BLaER1 (cell line): ENCODE measurements at regions not wholly inside any gene's neighbourhood (a gene's known extent, or its start where the extent isn't known, plus 50 kb on each side); places are given as distances from the start of the nearest gene placed in this dataset.

Source experiments
- H3K27ac ChIP-seq: shearing (Covaris generic); formaldehyde crosslinking; 2 replicates; pipeline ENCODE4 v1.8.1; 2022
- H3K27me3 ChIP-seq: shearing (Covaris generic); formaldehyde crosslinking; 2 replicates; pipeline ENCODE4 v1.8.1; 2022
- H3K36me3 ChIP-seq: shearing (Covaris generic); formaldehyde crosslinking; 2 replicates; pipeline ENCODE4 v1.8.1; 2022
- H3K4me1 ChIP-seq: shearing (Covaris generic); formaldehyde crosslinking; 2 replicates; pipeline ENCODE4 v1.8.1; 2022
- H3K4me2 ChIP-seq: shearing (Covaris generic); formaldehyde crosslinking; 2 replicates; pipeline ENCODE4 v1.8.1; 2022
- H3K4me3 ChIP-seq: shearing (Covaris generic); formaldehyde crosslinking; 2 replicates; pipeline ENCODE4 v1.8.1; 2022
- H3K9ac ChIP-seq: shearing (Covaris generic); formaldehyde crosslinking; 2 replicates; pipeline ENCODE4 v1.8.1; 2022
- H3K9me3 ChIP-seq: shearing (Covaris generic); formaldehyde crosslinking; 2 replicates; pipeline ENCODE4 v1.8.1; 2022
- H4K20me1 ChIP-seq: shearing (Covaris generic); formaldehyde crosslinking; 2 replicates; pipeline ENCODE4 v1.8.1; 2022
- Cebpa-rat ChIP-seq: shearing (Covaris generic); IDR thresholded peaks from 2 replicates; pipeline ENCODE4 v1.8.1; 2022

DNA sequence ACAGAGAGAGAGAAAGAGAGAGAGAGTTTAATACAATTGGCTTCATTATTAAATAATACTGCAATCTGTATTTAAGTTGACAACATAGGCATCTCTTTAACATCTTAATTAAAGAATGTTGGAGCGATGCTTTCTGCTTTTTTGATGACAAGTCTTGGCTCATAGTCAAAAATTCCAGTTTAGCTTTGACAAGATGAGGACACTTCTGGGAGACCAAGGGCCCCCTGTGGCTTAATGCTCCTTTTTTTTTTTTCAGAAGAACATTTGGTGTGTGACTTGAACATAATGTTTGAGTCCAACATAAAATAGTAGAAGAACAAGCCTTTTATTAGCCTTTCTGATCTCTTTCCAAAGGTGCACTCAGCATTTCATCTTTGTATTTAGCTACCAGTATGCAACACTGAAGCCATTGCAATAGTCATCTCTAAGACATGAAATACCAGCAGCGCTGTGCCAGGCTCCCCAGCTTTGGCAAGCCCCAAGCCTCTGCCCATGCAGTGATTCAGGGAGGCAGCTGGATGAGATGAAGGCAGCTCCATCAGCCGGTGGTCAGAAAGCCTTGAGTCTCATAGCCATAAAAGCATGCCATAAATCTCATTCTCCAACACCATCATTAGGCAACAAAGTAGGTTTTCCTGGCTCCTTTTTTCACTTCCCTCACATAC is 349.4 kb upstream of the SEMA6D start:
- no peak for TF ChIP-seq Cebpa-rat
- no peak overlapping the region for H3K27ac ChIP-seq

DNA sequence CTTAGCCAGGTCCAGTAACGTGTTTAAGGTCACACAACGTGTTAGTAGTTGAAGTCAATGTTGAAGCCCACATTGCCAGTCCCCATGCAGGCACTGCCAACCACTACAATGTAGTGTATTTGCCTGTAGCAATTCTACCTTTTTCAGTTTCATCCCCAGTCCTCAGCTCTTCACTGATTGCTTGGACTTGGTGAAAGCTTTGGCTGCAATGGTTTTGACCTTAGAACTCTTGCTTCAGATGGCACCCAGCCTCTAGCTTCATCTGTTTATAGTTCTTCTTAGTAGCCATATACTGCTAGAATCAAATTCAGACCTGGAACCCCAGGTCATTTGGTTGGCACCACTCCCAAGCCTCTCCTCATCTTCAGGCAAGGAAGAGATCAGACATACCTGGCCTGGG is 345.4 kb upstream of the SEMA6D start:
- H3K9ac ChIP-seq, result no peak overlapping the region
- no peaks in the 10 kb centered on the region for H3K4me1 ChIP-seq
- no peaks in the 10 kb centered on the region for H3K36me3 ChIP-seq
- TF ChIP-seq Cebpa-rat, result no peak
- no peaks in the 10 kb centered on the region for H3K27me3 ChIP-seq
- H3K4me2 ChIP-seq, result no peak overlapping the region
- H3K27ac ChIP-seq, result no peak overlapping the region
- H4K20me1 ChIP-seq, result no peaks in the 10 kb centered on the region
- H3K4me3 ChIP-seq, result no peak overlapping the region
- no peaks in the 10 kb centered on the region for H3K9me3 ChIP-seq

More for the DNA sequence above, 349.4 kb upstream of the SEMA6D start:
- no peak overlapping the region for H3K9ac ChIP-seq
- H3K4me3 ChIP-seq, result no peak overlapping the region
- H3K4me2 ChIP-seq, result no peak overlapping the region
- no peaks in the 10 kb centered on the region for H3K27me3 ChIP-seq
- no peaks in the 10 kb centered on the region for H3K36me3 ChIP-seq
- peaks cover 24% of the 10 kb centered on the region for H3K4me1 ChIP-seq
- no peaks in the 10 kb centered on the region; the same call in 1 of the 2 replicates for H3K9me3 ChIP-seq
- no peaks in the 10 kb centered on the region for H4K20me1 ChIP-seq

DNA sequence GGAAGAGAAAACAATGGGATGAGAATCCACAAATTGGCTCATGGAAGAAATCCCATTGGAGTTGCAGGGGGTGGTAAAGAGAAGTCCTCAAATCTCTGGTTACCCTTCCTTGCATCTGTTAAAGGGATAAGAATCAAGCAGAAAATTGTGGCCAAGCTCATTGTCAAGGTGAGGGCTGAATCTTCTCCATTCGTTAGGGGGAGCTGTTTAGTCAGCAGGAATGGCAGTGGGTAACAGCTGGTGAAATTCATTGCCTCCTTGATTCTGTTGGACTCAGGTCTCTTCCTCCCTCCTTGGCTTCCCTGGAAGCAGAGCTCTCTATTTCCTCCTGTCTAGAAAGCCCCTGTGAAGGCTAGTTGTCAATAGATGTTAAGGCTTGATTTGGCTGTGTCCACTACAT is 343.1 kb upstream of the SEMA6D start:
- Histone ChIP-seq H3K27me3 (no peaks in the 10 kb centered on the region), H4K20me1 (no peaks in the 10 kb centered on the region), H3K36me3 (no peaks in the 10 kb centered on the region), H3K9ac (no peak overlapping the region), H3K4me2 (no peak overlapping the region), H3K4me3 (no peak overlapping the region), H3K27ac (no peak overlapping the region), H3K4me1 (peaks cover 10% of the 10 kb centered on the region), H3K9me3 (no peaks in the 10 kb centered on the region)
- no peak for TF ChIP-seq Cebpa-rat

DNA sequence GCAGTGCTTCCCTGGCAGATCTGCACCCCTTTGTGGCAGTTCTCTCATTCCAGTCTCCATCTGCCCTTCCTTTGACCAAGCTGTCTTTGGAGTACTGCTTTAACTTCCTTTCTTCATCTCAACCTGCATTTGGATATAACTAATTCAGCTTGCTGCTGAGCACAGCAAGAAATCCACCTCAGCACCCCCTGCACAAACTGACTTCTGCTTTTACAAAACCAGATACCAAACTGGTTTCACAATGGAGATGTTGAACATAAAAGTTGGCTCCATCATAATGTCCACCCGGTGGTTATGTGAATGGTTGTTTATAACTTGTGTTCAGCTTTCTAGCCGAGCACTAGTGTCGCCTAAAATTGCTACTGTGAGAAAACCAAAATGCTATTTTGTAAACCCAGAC is 341.1 kb upstream of the SEMA6D start:
- H3K4me3 ChIP-seq, result no peak overlapping the region
- no peaks in the 10 kb centered on the region for H3K9me3 ChIP-seq
- H3K9ac ChIP-seq, result no peak overlapping the region
- H3K36me3 ChIP-seq, result no peaks in the 10 kb centered on the region
- H3K4me2 ChIP-seq, result no peak overlapping the region
- H4K20me1 ChIP-seq, result no peaks in the 10 kb centered on the region
- no peak for TF ChIP-seq Cebpa-rat
- H3K4me1 ChIP-seq, result peaks cover 10% of the 10 kb centered on the region
- H3K27ac ChIP-seq, result no peak overlapping the region
- H3K27me3 ChIP-seq, result no peaks in the 10 kb centered on the region

DNA sequence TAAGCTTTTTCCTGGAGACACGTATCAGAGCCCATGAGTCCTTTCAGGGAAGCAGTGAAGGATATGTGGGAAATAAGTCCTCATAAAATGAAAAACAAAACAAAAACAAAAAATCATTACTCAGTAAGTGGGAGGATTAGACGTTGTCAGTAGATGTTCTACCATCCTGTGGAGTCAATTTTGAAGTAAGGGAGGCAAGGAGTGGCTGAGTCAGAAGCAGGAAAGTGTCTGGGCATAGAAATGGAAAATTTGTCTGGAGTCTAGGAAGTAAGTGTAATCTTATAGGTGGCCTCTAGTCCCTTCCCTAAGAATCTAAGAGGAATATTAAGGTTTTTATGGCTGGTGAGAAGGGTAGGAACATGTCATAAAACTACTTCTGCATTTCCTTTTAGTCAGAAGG is 339.8 kb upstream of the SEMA6D start:
- no peak overlapping the region for H3K4me2 ChIP-seq
- no peak overlapping the region for H3K9ac ChIP-seq
- no peak overlapping the region for H3K4me3 ChIP-seq
- H3K27ac ChIP-seq, result no peak overlapping the region
- H3K4me1 ChIP-seq, result peaks cover 10% of the 10 kb centered on the region
- H4K20me1 ChIP-seq, result no peaks in the 10 kb centered on the region
- no peaks in the 10 kb centered on the region for H3K27me3 ChIP-seq
- no peaks in the 10 kb centered on the region for H3K36me3 ChIP-seq
- TF ChIP-seq Cebpa-rat, result no peak
- H3K9me3 ChIP-seq, result no peaks in the 10 kb centered on the region

DNA sequence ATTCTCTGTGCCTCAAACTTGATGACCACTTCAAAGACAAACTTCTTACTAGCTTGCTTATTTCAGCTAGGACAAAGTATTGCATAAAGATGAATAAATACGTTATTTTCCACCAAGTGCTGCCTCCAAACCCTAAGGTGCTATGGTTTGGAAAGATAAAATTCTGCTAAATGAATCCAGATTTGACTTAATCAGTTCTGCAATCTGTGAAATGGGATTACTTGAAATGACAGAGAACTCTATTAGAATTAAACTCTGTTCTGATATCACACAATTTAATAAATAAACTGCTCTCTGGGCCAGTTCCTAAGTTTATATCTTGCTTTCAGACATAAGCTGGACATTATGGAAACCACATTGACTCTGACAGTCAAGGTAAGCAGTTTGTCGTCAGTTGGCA is 338.8 kb upstream of the SEMA6D start:
- Histone ChIP-seq H3K27me3 (no peaks in the 10 kb centered on the region), H3K4me1 (peaks cover 10% of the 10 kb centered on the region), H3K9ac (no peak overlapping the region), H3K9me3 (no peaks in the 10 kb centered on the region), H3K36me3 (no peaks in the 10 kb centered on the region), H3K4me3 (no peak overlapping the region), H3K27ac (no peak overlapping the region), H4K20me1 (no peaks in the 10 kb centered on the region), H3K4me2 (peak overlapping the region; percentile 13; the same call in 1 of the 2 replicates)
- no peak for TF ChIP-seq Cebpa-rat

DNA sequence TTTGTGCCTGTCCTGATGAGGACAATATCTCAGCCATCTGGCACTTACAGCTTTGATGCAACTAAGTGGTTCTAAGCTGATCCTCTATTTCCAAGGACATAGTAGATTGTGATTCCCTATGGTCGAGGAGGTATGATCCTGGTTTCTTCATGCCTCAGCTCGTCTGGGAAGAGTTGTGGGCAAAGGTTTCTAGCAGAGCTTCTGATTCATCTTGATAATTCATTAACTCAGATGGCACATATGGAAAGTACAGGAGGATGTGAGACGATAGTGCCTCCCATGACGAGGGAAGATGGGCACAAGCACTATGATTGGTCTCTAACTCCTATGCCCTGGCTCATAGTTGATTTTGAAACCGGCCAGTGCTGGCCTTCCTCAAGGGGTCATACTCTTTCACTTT is 334.2 kb upstream of the SEMA6D start:
- H3K4me2 ChIP-seq, result no peak overlapping the region
- TF ChIP-seq Cebpa-rat, result no peak

DNA sequence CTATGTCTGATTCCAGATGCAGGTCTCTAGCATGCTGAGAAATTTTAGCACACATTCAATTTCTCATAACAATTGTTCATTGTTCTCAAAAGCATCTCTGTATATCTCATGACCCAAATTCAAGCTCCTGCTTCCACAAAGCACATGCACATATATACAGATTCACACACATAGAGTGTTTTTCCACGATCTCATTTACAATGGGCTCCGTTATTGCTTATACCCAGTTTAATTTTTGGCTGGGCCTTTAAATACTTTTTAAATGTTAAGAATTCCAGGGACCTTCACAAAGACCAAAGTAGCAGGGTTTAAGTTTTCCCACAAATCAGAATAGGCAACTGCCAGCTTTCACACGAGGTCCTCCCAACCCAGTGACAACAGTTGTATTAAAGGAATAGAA is 333.5 kb upstream of the SEMA6D start:
- Histone ChIP-seq H3K4me3 (no peak overlapping the region), H3K9ac (no peak overlapping the region), H3K27ac (no peak overlapping the region), H3K27me3 (no peaks in the 10 kb centered on the region), H3K36me3 (no peaks in the 10 kb centered on the region), H3K4me2 (no peak overlapping the region), H3K9me3 (no peaks in the 10 kb centered on the region), H4K20me1 (no peaks in the 10 kb centered on the region), H3K4me1 (peaks cover under 1% of the 10 kb centered on the region)
- no peak for TF ChIP-seq Cebpa-rat

More for the DNA sequence above, 334.2 kb upstream of the SEMA6D start:
- H3K36me3 ChIP-seq, result no peaks in the 10 kb centered on the region
- no peaks in the 10 kb centered on the region for H3K27me3 ChIP-seq
- H3K27ac ChIP-seq, result no peak overlapping the region
- H3K4me3 ChIP-seq, result no peak overlapping the region
- H3K9ac ChIP-seq, result no peak overlapping the region
- H3K4me1 ChIP-seq, result peaks cover 8% of the 10 kb centered on the region
- no peaks in the 10 kb centered on the region for H4K20me1 ChIP-seq
- H3K9me3 ChIP-seq, result no peaks in the 10 kb centered on the region

DNA sequence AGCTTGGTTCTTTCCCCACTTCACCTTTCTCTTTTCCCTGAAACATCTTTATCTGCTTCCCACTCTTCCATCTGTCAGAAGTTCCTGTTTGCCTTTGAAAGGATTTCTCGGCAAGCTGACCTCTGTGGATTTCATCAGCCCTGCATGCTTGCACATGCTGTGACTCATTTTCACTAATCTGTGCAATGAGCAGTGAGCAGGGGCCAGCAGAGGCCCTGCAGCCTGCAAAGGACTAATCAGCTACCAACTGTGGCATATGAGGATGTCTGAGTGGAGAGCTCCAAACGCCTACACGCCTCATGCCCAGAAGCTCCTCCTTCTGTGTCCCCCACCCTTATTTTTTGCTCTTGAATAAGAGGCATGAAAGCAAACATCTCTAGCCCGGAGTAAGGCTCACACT is 333.0 kb upstream of the SEMA6D start:
- no peak overlapping the region for H3K9ac ChIP-seq
- TF ChIP-seq Cebpa-rat, result no peak
- H3K27ac ChIP-seq, result no peak overlapping the region
- no peaks in the 10 kb centered on the region; the same call in 1 of the 2 replicates for H3K4me1 ChIP-seq
- no peaks in the 10 kb centered on the region for H3K27me3 ChIP-seq
- no peak overlapping the region for H3K4me2 ChIP-seq
- no peak overlapping the region for H3K4me3 ChIP-seq
- H3K36me3 ChIP-seq, result no peaks in the 10 kb centered on the region
- no peaks in the 10 kb centered on the region for H3K9me3 ChIP-seq
- H4K20me1 ChIP-seq, result no peaks in the 10 kb centered on the region

DNA sequence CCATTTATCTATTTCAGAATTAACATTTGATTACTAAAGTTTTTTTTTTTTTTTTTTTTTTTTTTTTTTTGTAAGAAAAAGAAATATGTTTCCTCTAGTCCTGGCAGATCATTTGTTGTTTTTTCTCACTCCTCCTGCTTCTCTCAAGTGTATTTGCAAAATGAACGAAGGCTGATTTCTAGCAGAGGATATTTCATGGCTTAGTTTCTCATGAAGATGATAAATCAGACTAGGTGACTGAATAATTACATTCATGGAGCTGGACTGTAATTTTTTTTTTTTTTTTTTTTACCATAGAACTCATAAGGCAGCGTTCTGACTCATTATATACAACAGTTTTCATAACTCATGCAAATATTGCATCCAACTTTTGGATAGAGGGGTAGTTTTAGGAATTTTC is 332.5 kb upstream of the SEMA6D start:
- H4K20me1 ChIP-seq, result no peaks in the 10 kb centered on the region
- H3K4me3 ChIP-seq, result no peak overlapping the region
- H3K27ac ChIP-seq, result no peak overlapping the region
- no peak overlapping the region for H3K4me2 ChIP-seq
- no peaks in the 10 kb centered on the region for H3K9me3 ChIP-seq
- H3K36me3 ChIP-seq, result no peaks in the 10 kb centered on the region
- no peaks in the 10 kb centered on the region; the same call in 1 of the 2 replicates for H3K4me1 ChIP-seq
- H3K27me3 ChIP-seq, result no peaks in the 10 kb centered on the region
- no peak for TF ChIP-seq Cebpa-rat
- no peak overlapping the region for H3K9ac ChIP-seq

DNA sequence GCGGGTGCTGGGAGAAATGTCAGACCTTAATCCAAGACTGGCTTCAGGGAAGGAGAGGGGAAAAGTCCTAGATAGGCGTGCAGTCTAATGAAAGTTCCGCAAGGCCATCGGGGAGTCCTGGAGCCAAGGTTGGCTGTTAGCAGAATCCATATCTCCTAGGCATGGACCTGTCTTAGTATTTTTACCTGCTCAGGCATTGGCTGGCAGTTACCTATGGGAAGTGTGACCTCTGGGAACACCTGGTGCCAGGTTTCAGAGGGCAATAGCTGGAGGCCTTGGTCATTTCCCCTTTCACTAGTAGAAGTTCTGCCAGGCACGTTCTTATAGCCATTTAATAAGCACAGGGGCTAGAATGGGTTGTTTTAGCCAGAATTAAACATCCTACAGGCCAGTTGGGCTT is 330.8 kb upstream of the SEMA6D start:
- Histone ChIP-seq H3K27ac (no peak overlapping the region), H3K9me3 (no peaks in the 10 kb centered on the region), H3K4me1 (no peaks in the 10 kb centered on the region), H3K4me2 (no peak overlapping the region), H3K27me3 (no peaks in the 10 kb centered on the region), H3K4me3 (no peak overlapping the region), H3K9ac (no peak overlapping the region), H3K36me3 (no peaks in the 10 kb centered on the region), H4K20me1 (no peaks in the 10 kb centered on the region)
- no peak for TF ChIP-seq Cebpa-rat
